HL-60 (cell line): ENCODE measurements at regions not wholly inside any gene's neighbourhood (a gene's known extent, or its start where the extent isn't known, plus 50 kb on each side); places are given as distances from the start of the nearest gene placed in this dataset.

ENCODE experiments used
- CTCF ChIP-seq: IDR thresholded peaks from one replicate; pipeline ENCODE4 v1.5.1; 2011; ENCODE audit warnings: low read length, control low read depth, inconsistent platforms; ENCODE audit not compliant: insufficient read depth
- POLR2AphosphoS5 ChIP-seq: IDR thresholded peaks from 2 replicates; pipeline ENCODE4 v1.6.1; 2012; ENCODE audit warnings: low read depth
- REST ChIP-seq: IDR thresholded peaks from 2 replicates; pipeline ENCODE4 v1.6.1; 2012; ENCODE audit warnings: low read depth; ENCODE audit not compliant: insufficient replicate concordance

GRCh38 chr22:27222178-27222577 lies 564.8 kb downstream of the MIAT start:
- no peak for TF ChIP-seq POLR2AphosphoS5
- no peak for TF ChIP-seq CTCF
- TF ChIP-seq REST = no peak
